ENCODE measurements at regions not wholly inside any gene's neighbourhood (a gene's known extent, or its start where the extent isn't known, plus 50 kb on each side); places are given as distances from the start of the nearest gene placed in this dataset.

GRCh38 chr5:89686081-89686765 lies 723.3 kb downstream of the CETN3 start:
- Histone ChIP-seq H3K4me2 (ENCODE audit: unreplicated experiment) (no peak overlapping the region), H3K27me3 (replicated peaks; ENCODE audit: insufficient read depth) (no peaks in the 10 kb centered on the region), H3K9me3 (ENCODE audit: low read depth) (no peaks in the 10 kb centered on the region), H3F3A (ENCODE audit: insufficient read depth) (no peaks in the 10 kb centered on the region), H2AFZ (no peak overlapping the region), H3K36me3 (ENCODE audit: low read depth) (no peaks in the 10 kb centered on the region), H3K79me2 (ENCODE audit: insufficient read depth) (no peaks in the 10 kb centered on the region), H3K9ac (no peak overlapping the region), H3K4me1 (ENCODE audit: insufficient read depth) (no peaks in the 10 kb centered on the region), H3K4me3 (no peak overlapping the region), H4K20me1 (ENCODE audit: insufficient read depth) (no peaks in the 10 kb centered on the region), H3K9me2 (ENCODE audit: insufficient read depth) (no peaks in the 10 kb centered on the region), H3K27ac (no peak overlapping the region)
- DNase-seq, result no peak
- no peak for TF ChIP-seq EZH2phosphoT487 (IDR thresholded peaks at IDR 0.05; ENCODE audit: insufficient read depth, low read depth)
- TF ChIP-seq EZH2 (IDR thresholded peaks at IDR 0.05; ENCODE audit: insufficient read depth, poor library complexity, severe bottlenecking), result no peak
- 45 to 47% methylated on average over 4 of the region's 4 CpGs for WGBS, 2 experiments (ENCODE audit: low coverage in 1 of 2, low lambda C conversion rate in 2 of 2, missing lambda C conversion rate in 2 of 2)
- in situ Hi-C loops (cut with MboI), result no loop called here

- Histone ChIP-seq H3K27ac (no peak overlapping the region), H2AFZ (no peak overlapping the region), H3K9ac (no peak overlapping the region), H3F3A (ENCODE audit: insufficient read depth) (no peaks in the 10 kb centered on the region), H3K9me2 (ENCODE audit: insufficient read depth) (no peaks in the 10 kb centered on the region), H3K4me2 (ENCODE audit: unreplicated experiment) (no peak overlapping the region), H3K27me3 (replicated peaks; ENCODE audit: insufficient read depth) (no peaks in the 10 kb centered on the region), H3K79me2 (ENCODE audit: insufficient read depth) (no peaks in the 10 kb centered on the region), H3K4me1 (ENCODE audit: insufficient read depth) (no peaks in the 10 kb centered on the region), H3K9me3 (ENCODE audit: low read depth) (no peaks in the 10 kb centered on the region), H3K36me3 (ENCODE audit: low read depth) (no peaks in the 10 kb centered on the region), H4K20me1 (ENCODE audit: insufficient read depth) (no peaks in the 10 kb centered on the region), H3K4me3 (no peak overlapping the region)
- TF ChIP-seq EZH2 (IDR thresholded peaks at IDR 0.05; ENCODE audit: insufficient read depth, poor library complexity, severe bottlenecking) (no peak), EZH2phosphoT487 (IDR thresholded peaks at IDR 0.05; ENCODE audit: insufficient read depth, low read depth) (no peak)
- no peak for DNase-seq
- in situ Hi-C loops (cut with MboI), result no loop called here
- 45 to 48% methylated on average over 2 of the region's 2 CpGs for WGBS, 2 experiments (ENCODE audit: low coverage in 1 of 2, low lambda C conversion rate in 2 of 2, missing lambda C conversion rate in 2 of 2)
These were observed 732.9 kb downstream of the CETN3 start for GRCh38 chr5:89676634-89677033.

GRCh38 chr5:89673019-89673418 lies 736.5 kb downstream of the CETN3 start:
- in situ Hi-C loops (cut with MboI), result no loop called here
- no peaks in the 10 kb centered on the region for H3K79me2 ChIP-seq (ENCODE audit: insufficient read depth)
- no peaks in the 10 kb centered on the region for H3K9me3 ChIP-seq (ENCODE audit: low read depth)
- no peaks in the 10 kb centered on the region for H4K20me1 ChIP-seq (ENCODE audit: insufficient read depth)
- H3K27ac ChIP-seq, result no peak overlapping the region
- no peak for TF ChIP-seq EZH2phosphoT487 (IDR thresholded peaks at IDR 0.05; ENCODE audit: insufficient read depth, low read depth)
- no peak for TF ChIP-seq EZH2 (IDR thresholded peaks at IDR 0.05; ENCODE audit: insufficient read depth, poor library complexity, severe bottlenecking)
- no peaks in the 10 kb centered on the region for H3K4me1 ChIP-seq (ENCODE audit: insufficient read depth)
- no peak overlapping the region for H2AFZ ChIP-seq
- H3K36me3 ChIP-seq (ENCODE audit: low read depth), result no peaks in the 10 kb centered on the region
- H3K4me2 ChIP-seq (ENCODE audit: unreplicated experiment), result no peak overlapping the region
- no peaks in the 10 kb centered on the region for H3K9me2 ChIP-seq (ENCODE audit: insufficient read depth)
- no peak overlapping the region for H3K9ac ChIP-seq
- no peak overlapping the region for H3K4me3 ChIP-seq
- 93 to 100% methylated on average over 1 of the region's 1 CpG for WGBS, 2 experiments (ENCODE audit: low coverage in 1 of 2, low lambda C conversion rate in 2 of 2, missing lambda C conversion rate in 2 of 2)
- no peak for DNase-seq
- no peaks in the 10 kb centered on the region for H3K27me3 ChIP-seq (replicated peaks; ENCODE audit: insufficient read depth)
- H3F3A ChIP-seq (ENCODE audit: insufficient read depth), result no peaks in the 10 kb centered on the region

GRCh38 chr5:89668821-89669220 lies 740.7 kb downstream of the CETN3 start:
- H3K79me2 ChIP-seq (ENCODE audit: insufficient read depth), result no peaks in the 10 kb centered on the region
- H3F3A ChIP-seq (ENCODE audit: insufficient read depth), result no peaks in the 10 kb centered on the region
- H4K20me1 ChIP-seq (ENCODE audit: insufficient read depth), result no peaks in the 10 kb centered on the region
- H3K36me3 ChIP-seq (ENCODE audit: low read depth), result no peaks in the 10 kb centered on the region
- TF ChIP-seq EZH2phosphoT487 (IDR thresholded peaks at IDR 0.05; ENCODE audit: insufficient read depth, low read depth) (no peak), EZH2 (IDR thresholded peaks at IDR 0.05; ENCODE audit: insufficient read depth, poor library complexity, severe bottlenecking) (no peak)
- in situ Hi-C loops (cut with MboI), result no loop called here
- H3K27ac ChIP-seq, result no peak overlapping the region
- no peak overlapping the region for H3K9ac ChIP-seq
- H2AFZ ChIP-seq, result no peak overlapping the region
- 13 to 14% methylated on average over 3 of the region's 3 CpGs for WGBS, 2 experiments (ENCODE audit: low coverage in 1 of 2, low lambda C conversion rate in 2 of 2, missing lambda C conversion rate in 2 of 2)
- no peak overlapping the region for H3K4me3 ChIP-seq
- no peak overlapping the region for H3K4me2 ChIP-seq (ENCODE audit: unreplicated experiment)
- no peaks in the 10 kb centered on the region for H3K27me3 ChIP-seq (replicated peaks; ENCODE audit: insufficient read depth)
- no peaks in the 10 kb centered on the region for H3K9me2 ChIP-seq (ENCODE audit: insufficient read depth)
- no peaks in the 10 kb centered on the region for H3K4me1 ChIP-seq (ENCODE audit: insufficient read depth)
- DNase-seq, result peak; percentile 29
- H3K9me3 ChIP-seq (ENCODE audit: low read depth), result no peaks in the 10 kb centered on the region
